Liver (tissue), 8 donors: ENCODE measurements at regions not wholly inside any gene's neighbourhood (a gene's known extent, or its start where the extent isn't known, plus 50 kb on each side); places are given as distances from the start of the nearest gene placed in this dataset.

ENCODE experiments used
- DNase-seq: peaks from one replicate; pipeline ENCODE4 v3.0.0-alpha.2; 2017; ENCODE audit warnings: low spot score
- H3K27ac ChIP-seq, 2 donors: one replicate each; pipeline ENCODE4 v1.7.0; 2013; ENCODE audit warnings: inconsistent platforms in 2 of 2, low read length in 2 of 2, control low read depth in 1 of 2, low read depth in 1 of 2, mild to moderate bottlenecking in 1 of 2
- H3K27me3 ChIP-seq, 4 donors: one replicate each; pipeline versions ENCODE4 v1.6.1 to v1.7.0; 2013; ENCODE audit warnings: low read length in 3 of 4, inconsistent platforms in 1 of 4, mild to moderate bottlenecking in 1 of 4, moderate library complexity in 1 of 4; ENCODE audit not compliant: control insufficient read depth in 4 of 4, insufficient read depth in 4 of 4
- H3K36me3 ChIP-seq, 4 donors: one replicate each; pipeline versions ENCODE4 v1.6.1 to v1.7.0; 2013; ENCODE audit warnings: low read length in 3 of 4, mild to moderate bottlenecking in 3 of 4, low read depth in 1 of 4, moderate library complexity in 1 of 4; ENCODE audit not compliant: control insufficient read depth in 4 of 4, insufficient read depth in 3 of 4
- H3K4me1 ChIP-seq, 4 donors: one replicate each; pipeline versions ENCODE4 v1.6.1 to v1.7.0; 2013; ENCODE audit warnings: low read length in 3 of 4, mild to moderate bottlenecking in 3 of 4, moderate library complexity in 1 of 4; ENCODE audit not compliant: control insufficient read depth in 4 of 4, insufficient read depth in 4 of 4
- H3K4me3 ChIP-seq, 3 donors: one replicate each; pipeline versions ENCODE4 v1.6.1 to v1.7.0; 2013; ENCODE audit warnings: low read length in 3 of 3, control low read depth in 1 of 3, low read depth in 1 of 3, mild to moderate bottlenecking in 1 of 3
- H3K9ac ChIP-seq, 2 donors: one replicate each; pipeline ENCODE4 v1.7.0; 2013; ENCODE audit warnings: low read length in 2 of 2, mild to moderate bottlenecking in 2 of 2, moderate library complexity in 2 of 2, control low read depth in 1 of 2, low read depth in 1 of 2
- H3K9me3 ChIP-seq, 4 donors: one replicate each; pipeline versions ENCODE4 v1.6.1 to v1.7.0; 2013; ENCODE audit warnings: low read length in 3 of 4; ENCODE audit not compliant: control insufficient read depth in 4 of 4
- ATF3 ChIP-seq: IDR thresholded peaks from 2 replicates; pipeline ENCODE4 v1.6.1; 2016; ENCODE audit warnings: antibody characterized with exemption
- CTCF ChIP-seq: fragments of 150-350 bp; IDR thresholded peaks from 2 replicates; pipeline ENCODE4 v1.5.1; 2017; ENCODE audit warnings: improper control_type of control experiment, low read depth, low read length; ENCODE audit not compliant: missing input control
- FOXA1 ChIP-seq: IDR thresholded peaks from 2 replicates; pipeline ENCODE4 v1.6.1; 2016; ENCODE audit warnings: antibody characterized with exemption
- GABPA ChIP-seq, 2 donors: IDR thresholded peaks in 1 of 2; conservative IDR thresholded peaks in 1 of 2; 2 replicates each; pipeline ENCODE4 v1.6.1; 2016; ENCODE audit warnings: antibody characterized with exemption in 2 of 2, mild to moderate bottlenecking in 1 of 2, moderate library complexity in 1 of 2
- HNF4A ChIP-seq, 2 donors: conservative IDR thresholded peaks; 2 replicates each; pipeline ENCODE4 v1.6.1; 2016; ENCODE audit warnings: antibody characterized with exemption in 2 of 2, mild to moderate bottlenecking in 2 of 2
- HNF4G ChIP-seq: IDR thresholded peaks from 2 replicates; pipeline ENCODE4 v1.6.1; 2016; ENCODE audit warnings: antibody characterized with exemption
- JUND ChIP-seq, 2 donors: IDR thresholded peaks; 2 replicates each; pipeline ENCODE4 v1.6.1; 2016; ENCODE audit warnings: antibody characterized with exemption in 2 of 2
- MAX ChIP-seq: IDR thresholded peaks from 2 replicates; pipeline ENCODE4 v1.6.1; 2016; ENCODE audit warnings: antibody characterized with exemption
- NR2F2 ChIP-seq: IDR thresholded peaks from 2 replicates; pipeline ENCODE4 v1.6.1; 2016; ENCODE audit warnings: antibody characterized with exemption
- RAD21 ChIP-seq, 2 donors: IDR thresholded peaks; 2 replicates each; pipeline ENCODE4 v1.6.1; 2016; ENCODE audit warnings: antibody characterized with exemption in 2 of 2, mild to moderate bottlenecking in 2 of 2
- REST ChIP-seq: IDR thresholded peaks from 2 replicates; pipeline ENCODE4 v1.6.1; 2016; ENCODE audit warnings: antibody characterized with exemption, mild to moderate bottlenecking
- RXRA ChIP-seq, 2 donors: IDR thresholded peaks; 2 replicates each; pipeline ENCODE4 v1.6.1; 2017 to 2018; ENCODE audit warnings: antibody characterized with exemption in 2 of 2, mild to moderate bottlenecking in 1 of 2
- SP1 ChIP-seq: IDR thresholded peaks from 2 replicates; pipeline ENCODE4 v1.6.1; 2018; ENCODE audit warnings: antibody characterized with exemption, mild to moderate bottlenecking
- ZBTB33 ChIP-seq: IDR thresholded peaks from 2 replicates; pipeline ENCODE4 v1.6.1; 2016; ENCODE audit warnings: antibody characterized with exemption
- WGBS: extraction: QIAGEN DNeasy Blood & Tissue Kit; methylation state at CpG from one replicate; pipeline ENCODE4 v1.1.7; 2013; 5-methylcytosine and 5-hydroxymethylcytosine counted together
- donor health status: healthy.
- donor health status: healthy.
- donor health status: healthy.
- donor health status: healthy.
- donor health status: healthy.

GRCh38 chr2:216574586-216574985, 58.6 kb upstream of the IGFBP2 start:
- no peak overlapping the region for H3K9ac ChIP-seq
- no peak for TF ChIP-seq NR2F2
- TF ChIP-seq HNF4A (conservative IDR thresholded peaks at IDR 0.05) = peak in 1 of 2 donors; percentile 9
- no peak for TF ChIP-seq REST
- TF ChIP-seq RXRA (IDR thresholded peaks at IDR 0.05) = no peak
- no peaks in the 10 kb centered on the region for H3K27me3 ChIP-seq
- DNase-seq = no peak
- 65% methylated on average over 3 of the region's 3 CpGs for WGBS
- peaks cover 5 to 33% (median 10%) of the 10 kb centered on the region in 4 donors for H3K4me1 ChIP-seq
- H3K4me3 ChIP-seq = no peak overlapping the region
- H3K27ac ChIP-seq = peak overlapping the region in 1 of 2 donors; percentile 94
- H3K36me3 ChIP-seq = no peaks in the 10 kb centered on the region
- no peaks in the 10 kb centered on the region for H3K9me3 ChIP-seq

GRCh38 chr2:216575465-216575864, 57.8 kb upstream of the IGFBP2 start:
- WGBS = 91% methylated on average over 1 of the region's 1 CpG

More at GRCh38 chr2:216575465-216575864, 57.8 kb upstream of the IGFBP2 start:
- TF ChIP-seq NR2F2 (no peak), ZBTB33 (no peak), FOXA1 (no peak), ATF3 (no peak), SP1 (no peak), JUND (IDR thresholded peaks at IDR 0.05) (no peak), HNF4G (no peak), MAX (no peak), CTCF (no peak), GABPA (IDR thresholded peaks at IDR 0.05 in 1 of 2, conservative IDR thresholded peaks at IDR 0.05 in 1 of 2) (no peak), RAD21 (IDR thresholded peaks at IDR 0.05) (no peak)
- Histone ChIP-seq H3K27me3 (no peaks in the 10 kb centered on the region), H3K27ac (no peak overlapping the region), H3K9ac (no peak overlapping the region), H3K4me3 (no peak overlapping the region), H3K4me1 (peaks cover 5 to 32% (median 10%) of the 10 kb centered on the region in 4 donors), H3K36me3 (no peaks in the 10 kb centered on the region), H3K9me3 (no peaks in the 10 kb centered on the region)
- no peak for DNase-seq
